Renal cortical epithelial cell (primary cell): ENCODE measurements at regions not wholly inside any gene's neighbourhood (a gene's known extent, or its start where the extent isn't known, plus 50 kb on each side); places are given as distances from the start of the nearest gene placed in this dataset.

Source experiments
- DNase-seq: peaks from one replicate; pipeline ENCODE4 v3.0.0-alpha.2; 2011; ENCODE audit warnings: low read depth

GRCh38 chr15:79230766-79231165, 51.8 kb upstream of the ANKRD34C start:
- no peak for DNase-seq

- DNase-seq = no peak
These were observed 59.7 kb upstream of the ANKRD34C start for GRCh38 chr15:79222808-79223207.

GRCh38 chr15:79221696-79222095, 60.8 kb upstream of the ANKRD34C start:
- peak; percentile 2 for DNase-seq

GRCh38 chr15:79219393-79220056, 63.0 kb upstream of the ANKRD34C start:
- DNase-seq = no peak

GRCh38 chr15:79218588-79219200, 63.8 kb upstream of the ANKRD34C start:
- DNase-seq = no peak

GRCh38 chr15:79213650-79214049, 68.9 kb upstream of the ANKRD34C start:
- no peak for DNase-seq

GRCh38 chr15:79212589-79213157, 69.8 kb upstream of the ANKRD34C start:
- no peak for DNase-seq

- no peak for DNase-seq
These were observed 71.0 kb upstream of the ANKRD34C start for GRCh38 chr15:79211481-79211880.

GRCh38 chr15:79209690-79210089, 72.8 kb upstream of the ANKRD34C start:
- DNase-seq = no peak

GRCh38 chr15:79209116-79209515, 73.4 kb upstream of the ANKRD34C start:
- DNase-seq = no peak

- no peak for DNase-seq
These were observed 74.3 kb upstream of the ANKRD34C start for GRCh38 chr15:79208179-79208578.

- no peak for DNase-seq
These were observed 75.6 kb upstream of the ANKRD34C start for GRCh38 chr15:79206940-79207339.

- DNase-seq = no peak
These were observed 77.4 kb upstream of the ANKRD34C start for GRCh38 chr15:79204886-79205675.

- DNase-seq = no peak
These were observed 84.1 kb upstream of the ANKRD34C start for GRCh38 chr15:79198461-79198860.

- no peak for DNase-seq
These were observed 85.2 kb upstream of the ANKRD34C start for GRCh38 chr15:79197285-79197684.

- DNase-seq = no peak
These were observed 86.7 kb upstream of the ANKRD34C start for GRCh38 chr15:79195802-79196201.

- DNase-seq = no peak
These were observed 87.3 kb upstream of the ANKRD34C start for GRCh38 chr15:79195239-79195638.

GRCh38 chr15:79194386-79194785, 88.1 kb upstream of the ANKRD34C start:
- DNase-seq = no peak

- DNase-seq = no peak
These were observed 89.0 kb upstream of the ANKRD34C start for GRCh38 chr15:79193549-79193948.

- no peak for DNase-seq
These were observed 89.4 kb upstream of the ANKRD34C start for GRCh38 chr15:79193103-79193502.

GRCh38 chr15:79192462-79193036, 90.0 kb upstream of the ANKRD34C start:
- no peak for DNase-seq

- DNase-seq = no peak
These were observed 92.4 kb upstream of the ANKRD34C start for GRCh38 chr15:79190093-79190492.
